NCI-H82 (cell line): ENCODE measurements at regions not wholly inside any gene's neighbourhood (a gene's known extent, or its start where the extent isn't known, plus 50 kb on each side); places are given as distances from the start of the nearest gene placed in this dataset.
A peak's percentile ranks its signal among the peaks of the same experiment; 100 is the strongest.
"Not testable (repeated sequence)": the region's sequence is repeated elsewhere in the genome, so short reads cannot be mapped to it uniquely, and the experiment has no call there.

Experiments used
- DNase-seq: peaks from one replicate; lab custom pipeline; 2025; lab: John Stamatoyannopoulos, UW

- DNase-seq: not testable (repeated sequence)
Measured at GRCh38 chr2:89151699-89152098, 460.2 kb downstream of the RPIA start.

- not testable (repeated sequence) for DNase-seq
Measured at GRCh38 chr2:89152501-89152900, 461.0 kb downstream of the RPIA start.

- not testable (repeated sequence) for DNase-seq
Measured at GRCh38 chr2:89153210-89153609, 461.7 kb downstream of the RPIA start.

GRCh38 chr2:89154247-89154682 is 462.8 kb downstream of the RPIA start:
- not testable (repeated sequence) for DNase-seq

- DNase-seq: not testable (repeated sequence)
Measured at GRCh38 chr2:89160306-89160705, 468.8 kb downstream of the RPIA start.

- not testable (repeated sequence) for DNase-seq
Measured at GRCh38 chr2:89161626-89162025, 470.2 kb downstream of the RPIA start.

- not testable (repeated sequence) for DNase-seq
Measured at GRCh38 chr2:89170506-89171173, 479.2 kb downstream of the RPIA start.

GRCh38 chr2:89171174-89171519 is 479.7 kb downstream of the RPIA start:
- DNase-seq: not testable (repeated sequence)

- DNase-seq: not testable (repeated sequence)
Measured at GRCh38 chr2:89177004-89177403, 485.5 kb downstream of the RPIA start.

- not testable (repeated sequence) for DNase-seq
Measured at GRCh38 chr2:89182221-89182620, 490.7 kb downstream of the RPIA start.

GRCh38 chr2:89184746-89185145 is 493.3 kb downstream of the RPIA start:
- DNase-seq: not testable (repeated sequence)

- DNase-seq: not testable (repeated sequence)
Measured at GRCh38 chr2:89195636-89196251, 504.3 kb downstream of the RPIA start.

GRCh38 chr2:89196719-89197118 is 505.2 kb downstream of the RPIA start:
- DNase-seq: not testable (repeated sequence)

- DNase-seq: not testable (repeated sequence)
Measured at GRCh38 chr2:89198026-89198425, 506.6 kb downstream of the RPIA start.

- DNase-seq: not testable (repeated sequence)
Measured at GRCh38 chr2:89199453-89200246, 508.2 kb downstream of the RPIA start.

- not testable (repeated sequence) for DNase-seq
Measured at GRCh38 chr2:89200247-89200527, 508.7 kb downstream of the RPIA start.

GRCh38 chr2:89202518-89202917 is 511.0 kb downstream of the RPIA start:
- not testable (repeated sequence) for DNase-seq

- peak; percentile 57 for DNase-seq
Measured at GRCh38 chr2:89205153-89205552, 513.7 kb downstream of the RPIA start.

- DNase-seq: not testable (repeated sequence)
Measured at GRCh38 chr2:89208144-89208932, 516.9 kb downstream of the RPIA start.

- not testable (repeated sequence) for DNase-seq
Measured at GRCh38 chr2:89213151-89213550, 521.7 kb downstream of the RPIA start.

- not testable (repeated sequence) for DNase-seq
Measured at GRCh38 chr2:89213811-89214210, 522.3 kb downstream of the RPIA start.

GRCh38 chr2:89221474-89221873 is 530.0 kb downstream of the RPIA start:
- not testable (repeated sequence) for DNase-seq
